Hepatocyte (in vitro differentiated cells): ENCODE measurements at regions not wholly inside any gene's neighbourhood (a gene's known extent, or its start where the extent isn't known, plus 50 kb on each side); places are given as distances from the start of the nearest gene placed in this dataset.

Experiments
- CTCF ChIP-seq: fragments of 200-600 bp; sonication (generic); IDR thresholded peaks from 2 replicates; pipeline ENCODE4 v1.5.1; 2016; ENCODE audit warnings: antibody characterized with exemption, mild to moderate bottlenecking; ENCODE audit not compliant: poor library complexity
- EZH2 ChIP-seq: fragments of 200-600 bp; sonication (generic); IDR thresholded peaks from 2 replicates; pipeline ENCODE4 v1.6.1; 2016; ENCODE audit warnings: antibody characterized with exemption, mild to moderate bottlenecking, borderline replicate concordance

- no peak for TF ChIP-seq CTCF
- no peak for TF ChIP-seq EZH2
Observed at GRCh38 chr5:21686706-21687105, 1166.4 kb downstream of the CDH12 start.
